Limb (tissue), 2 donors: ENCODE measurements at regions not wholly inside any gene's neighbourhood (a gene's known extent, or its start where the extent isn't known, plus 50 kb on each side); places are given as distances from the start of the nearest gene placed in this dataset.
A peak's percentile ranks its signal among the peaks of the same experiment; 100 is the strongest.
"Not testable (repeated sequence)": the region's sequence is repeated elsewhere in the genome, so short reads cannot be mapped to it uniquely, and the experiment has no call there.

Experiments
- DNase-seq, 2 donors: peaks; one replicate each; pipeline ENCODE4 v3.0.0-alpha.2; 2016; ENCODE audit errors: extremely low spot score in 2 of 2

DNA sequence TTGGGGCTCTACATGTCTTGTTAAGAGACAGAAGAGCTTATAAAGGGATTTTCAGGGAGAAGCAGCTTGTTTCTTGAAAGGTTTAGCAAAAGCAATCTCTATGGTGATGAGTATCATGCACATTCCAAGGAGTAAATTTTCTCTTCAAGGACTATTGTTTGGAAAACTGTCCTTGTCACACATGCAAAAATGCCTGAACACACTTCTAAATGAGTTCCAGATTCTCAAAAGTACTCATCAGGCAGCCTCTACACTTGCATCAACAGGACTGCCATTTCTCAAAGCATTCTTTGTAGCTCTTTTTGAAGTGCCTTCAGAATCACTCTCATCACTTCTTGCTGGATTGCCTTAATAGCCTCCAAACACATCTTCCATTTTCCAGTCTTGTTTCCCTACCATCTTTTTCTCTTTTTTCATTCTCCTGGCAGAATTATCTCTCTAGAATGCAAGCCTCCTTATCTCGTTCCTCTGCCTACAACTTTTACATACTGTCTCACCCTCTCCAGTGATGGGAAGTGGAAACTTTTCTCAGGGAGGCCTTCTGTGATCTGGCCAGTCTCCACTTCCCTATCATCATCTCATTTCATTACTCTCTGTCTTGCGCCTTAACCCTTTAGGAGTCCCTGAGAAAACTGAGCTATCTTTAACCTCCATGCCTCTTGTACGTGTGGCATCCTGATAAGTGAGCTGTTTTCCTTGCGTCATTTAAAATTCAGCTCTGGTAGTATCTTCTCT, 631.5 kb upstream of the TLE4 start:
- DNase-seq: no peak

DNA sequence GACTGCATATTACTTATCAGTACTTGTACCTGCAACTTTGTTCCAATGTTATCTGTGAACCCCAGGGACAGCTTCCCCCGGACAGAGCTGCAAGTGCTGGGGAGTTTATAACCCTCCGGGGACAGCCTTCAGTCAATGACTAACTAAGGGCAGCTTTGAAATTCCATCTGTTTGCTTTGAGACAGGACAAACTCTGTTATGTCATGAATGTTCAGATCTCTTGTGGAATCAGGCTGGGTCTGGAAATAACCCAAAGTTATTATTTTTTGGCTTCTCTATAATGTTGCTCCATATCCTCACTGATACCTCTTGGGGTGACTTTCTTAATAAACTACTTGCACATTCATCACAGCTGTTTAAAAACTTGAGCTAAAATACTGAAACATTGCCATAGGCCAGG, 617.5 kb upstream of the TLE4 start:
- DNase-seq: no peak

DNA sequence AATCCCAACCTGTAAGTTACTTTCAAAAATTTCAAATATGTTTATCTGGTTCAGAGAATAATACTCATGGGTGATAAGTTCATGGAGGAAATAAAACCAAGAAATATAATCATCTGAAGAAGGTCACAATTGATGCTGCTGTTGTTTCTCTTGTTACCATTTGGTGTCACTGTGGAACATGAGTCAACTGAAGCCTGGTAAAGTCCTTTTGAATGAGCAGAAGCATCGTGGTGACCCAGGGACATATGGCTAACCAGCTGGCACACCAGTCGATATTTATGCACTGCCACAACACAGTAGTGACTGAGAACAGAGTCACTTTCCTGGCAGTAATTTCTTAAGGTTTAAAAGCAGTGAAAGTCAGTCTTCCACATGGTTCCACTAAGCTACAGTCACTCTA, 612.9 kb upstream of the TLE4 start:
- DNase-seq: no peak

GRCh38 chr9:78962156-78962555, 609.6 kb upstream of the TLE4 start:
- no peak for DNase-seq

DNA sequence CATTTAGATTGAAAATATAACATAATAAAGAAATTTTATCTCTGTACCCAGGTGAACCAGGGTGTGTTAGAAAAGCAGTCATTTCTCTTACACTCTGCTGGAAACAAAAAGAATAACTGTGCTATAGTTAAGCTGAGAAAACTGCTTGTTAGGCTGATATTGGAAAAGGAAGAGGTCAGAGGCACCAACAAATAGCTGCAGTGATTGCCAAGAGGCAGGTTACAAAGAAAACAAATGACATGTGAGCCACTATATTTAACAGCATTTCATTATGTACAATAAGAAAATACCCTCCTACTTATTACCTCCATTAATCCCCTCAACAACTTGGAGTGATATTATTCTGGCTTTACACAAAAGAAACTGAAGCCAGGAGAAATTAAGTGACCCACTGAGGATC, 607.9 kb upstream of the TLE4 start:
- DNase-seq: no peak

DNA sequence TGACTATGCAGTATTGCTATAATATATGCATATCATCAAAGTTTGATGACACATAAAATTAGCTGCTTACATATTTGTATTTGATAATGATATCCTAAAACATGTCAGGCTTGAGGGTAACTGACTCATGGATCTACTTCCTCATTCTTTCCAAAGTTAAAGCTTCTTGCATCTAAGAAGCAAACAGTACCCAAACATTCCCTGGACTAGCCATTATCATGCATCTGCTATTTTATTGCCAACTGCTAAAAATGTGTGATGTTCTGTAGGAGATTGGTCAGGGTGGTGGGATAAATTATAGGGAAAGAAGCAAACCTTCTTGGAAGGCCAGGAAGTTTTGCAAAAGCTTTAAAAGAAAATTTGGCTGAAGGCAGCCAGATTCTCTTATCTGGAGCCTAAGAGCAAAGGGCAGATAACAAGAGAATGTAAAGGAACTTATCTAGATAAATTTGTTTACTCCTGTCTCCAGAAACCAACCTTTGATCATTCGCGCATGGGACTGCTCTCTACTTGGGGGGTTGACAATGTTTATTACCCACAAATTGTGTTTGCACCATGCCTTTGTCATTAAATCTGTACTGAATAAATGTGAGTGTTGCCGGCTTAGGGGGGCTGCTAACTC, 604.1 kb upstream of the TLE4 start:
- no peak for DNase-seq

- DNase-seq: no peak
These were observed 601.4 kb upstream of the TLE4 start for GRCh38 chr9:78970375-78970774.

DNA sequence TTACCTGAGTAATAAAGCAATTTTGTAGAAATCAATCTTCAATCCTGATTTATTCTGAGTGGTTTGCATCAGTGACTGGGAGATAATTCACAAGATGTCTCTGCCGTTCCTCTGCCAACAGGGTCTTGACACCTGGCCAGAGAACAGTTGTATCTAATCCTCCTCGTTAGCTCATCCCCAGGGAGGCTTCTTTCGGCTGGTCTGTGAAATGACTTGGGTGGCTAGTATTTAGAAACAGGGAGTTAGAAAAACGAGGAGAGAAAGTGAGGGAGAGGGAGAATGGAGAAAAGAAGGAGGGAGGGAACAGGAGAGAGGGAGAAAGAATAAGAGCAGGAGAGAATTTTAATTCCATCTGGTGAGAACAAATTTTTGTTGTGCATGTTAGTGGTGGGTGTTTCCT, 600.2 kb upstream of the TLE4 start:
- DNase-seq: no peak

GRCh38 chr9:78972303-78972999, 599.3 kb upstream of the TLE4 start:
- DNase-seq: no peak

DNA sequence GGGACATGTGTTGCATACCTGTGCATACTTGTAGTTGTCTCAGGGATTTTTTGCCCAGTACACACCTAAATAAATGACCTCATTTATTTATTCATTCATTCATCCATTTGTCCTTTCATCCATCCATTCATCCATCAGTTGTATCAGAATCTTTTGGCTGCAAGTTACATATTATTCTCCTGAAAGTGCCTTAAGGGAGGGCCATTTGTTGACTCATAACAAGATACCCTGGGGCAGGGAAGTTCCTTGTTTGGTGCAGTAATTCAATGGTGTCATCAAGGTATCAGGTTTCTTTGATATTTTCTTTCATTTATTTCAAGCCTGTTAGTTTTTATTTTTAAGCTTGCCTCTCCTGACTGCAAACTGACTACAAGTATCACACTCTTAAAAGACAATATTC, 597.9 kb upstream of the TLE4 start:
- no peak for DNase-seq

DNA sequence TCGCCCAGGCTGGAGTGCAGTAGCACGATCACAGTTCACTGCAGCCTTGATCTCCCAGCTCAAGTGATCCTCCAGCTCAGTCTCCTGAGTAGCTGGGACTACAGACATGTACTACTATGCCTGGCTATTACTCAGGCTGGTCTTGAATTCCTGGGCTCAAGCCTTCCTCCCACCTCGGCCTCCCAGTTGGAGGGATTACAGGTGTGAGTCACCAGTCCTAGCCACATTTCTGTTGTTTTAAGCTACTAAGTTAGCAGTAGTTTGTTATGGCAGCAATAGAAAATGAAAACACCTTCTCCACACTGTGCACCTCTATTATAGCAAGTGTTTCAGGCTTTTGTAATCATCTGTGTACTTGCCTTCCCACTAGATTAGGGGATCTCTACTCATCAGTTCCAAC, 588.9 kb upstream of the TLE4 start:
- no peak for DNase-seq

- DNase-seq: no peak
These were observed 586.6 kb upstream of the TLE4 start for GRCh38 chr9:78985084-78985738.

GRCh38 chr9:78986446-78986845, 585.3 kb upstream of the TLE4 start:
- no peak for DNase-seq

DNA sequence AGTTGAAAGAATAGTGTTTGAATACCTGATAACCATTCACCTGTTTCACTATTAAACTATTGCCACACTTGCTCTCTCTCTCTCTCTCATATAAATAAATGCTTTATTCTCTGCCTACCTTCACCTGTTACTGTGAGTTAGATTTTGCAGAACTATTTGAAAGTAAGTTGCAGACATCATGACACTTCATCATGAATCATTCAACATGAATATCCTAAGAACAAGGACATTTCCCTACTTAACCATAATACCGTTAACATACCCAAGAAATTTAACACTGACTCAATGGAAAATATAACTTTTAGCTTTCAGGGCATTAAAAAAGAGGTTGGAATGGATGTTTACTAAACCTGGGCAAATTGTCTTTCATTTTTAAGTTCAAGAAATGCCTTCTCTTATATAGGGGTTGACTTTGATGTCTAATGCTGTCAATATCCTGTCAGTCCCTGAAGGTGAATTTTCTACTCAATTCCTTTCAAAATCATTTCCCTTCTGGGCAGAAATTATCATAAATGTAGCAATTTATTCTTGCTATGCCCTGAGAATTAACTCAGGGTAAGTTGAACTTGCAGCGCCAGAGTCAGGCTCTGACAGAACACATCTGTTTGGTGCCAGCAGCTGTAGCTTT, 582.6 kb upstream of the TLE4 start:
- no peak for DNase-seq

DNA sequence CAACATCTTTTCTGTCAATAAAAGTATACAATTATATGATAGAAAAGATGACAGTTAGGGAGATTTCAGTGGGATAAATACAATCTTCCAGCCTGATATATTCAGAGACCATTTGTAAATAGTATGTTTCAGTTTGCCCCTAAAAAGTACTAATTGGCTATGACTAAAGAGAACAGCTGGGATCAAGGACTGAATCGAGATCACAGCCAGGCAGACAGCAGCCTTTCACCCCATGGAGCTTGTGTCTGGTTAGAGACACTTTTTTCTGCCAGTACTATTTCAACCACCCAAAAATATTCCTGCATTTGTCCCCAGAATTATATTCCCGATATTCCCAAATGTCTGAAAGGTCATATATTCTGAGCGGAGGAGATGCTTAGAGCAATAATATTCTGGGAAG, 577.3 kb upstream of the TLE4 start:
- peak in 1 of 2 donors; percentile 6 for DNase-seq

- not testable (repeated sequence) for DNase-seq
These were observed 576.8 kb upstream of the TLE4 start for GRCh38 chr9:78994974-78995373.

- DNase-seq: no peak
These were observed 574.5 kb upstream of the TLE4 start for GRCh38 chr9:78997296-78997695.

- DNase-seq: no peak
These were observed 571.3 kb upstream of the TLE4 start for GRCh38 chr9:79000230-79001002.

DNA sequence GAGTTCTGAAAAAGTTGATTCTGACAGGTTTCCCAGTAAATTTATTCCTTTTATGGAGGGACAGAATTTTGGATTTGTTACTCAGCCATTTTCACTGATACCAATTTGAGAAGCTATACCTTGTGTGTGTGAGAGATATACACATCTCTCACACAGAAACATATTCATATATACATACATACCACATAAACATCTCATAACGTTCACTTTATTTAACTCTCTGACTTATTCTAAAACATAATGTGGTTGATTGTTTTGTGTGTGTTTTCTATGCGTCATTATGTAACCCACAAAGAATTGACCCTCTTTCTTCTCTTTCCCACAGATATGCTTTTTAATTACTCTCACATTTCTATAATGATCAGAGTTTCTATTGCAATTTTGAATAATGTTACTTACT, 570.8 kb upstream of the TLE4 start:
- DNase-seq: no peak

GRCh38 chr9:79003514-79003913, 568.3 kb upstream of the TLE4 start:
- no peak for DNase-seq

DNA sequence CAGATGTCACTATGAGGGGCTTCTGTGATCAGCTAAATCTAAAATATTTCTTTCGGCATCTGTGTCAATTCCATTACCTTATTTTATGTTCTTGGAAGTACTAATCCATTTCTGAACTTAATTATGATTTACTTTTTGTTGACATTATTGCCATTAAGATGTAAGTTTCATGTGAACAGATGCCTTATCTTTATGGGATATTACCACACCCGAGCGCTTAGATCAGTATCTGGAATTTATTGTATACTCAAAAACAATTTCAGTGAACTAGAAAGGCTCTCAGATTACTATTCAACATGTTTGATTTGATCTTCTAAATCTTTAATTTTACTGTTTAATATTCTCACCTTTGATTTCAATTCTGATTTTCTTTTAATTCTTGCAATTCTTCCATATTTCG, 567.7 kb upstream of the TLE4 start:
- no peak for DNase-seq
